Panc1 (cell line): ENCODE measurements at regions not wholly inside any gene's neighbourhood (a gene's known extent, or its start where the extent isn't known, plus 50 kb on each side); places are given as distances from the start of the nearest gene placed in this dataset.

Experiments used
- ATAC-seq: fragments of 200-7000 bp; cut with Tn5 transposase; 2 replicates; pipeline ENCODE4 v1.9.1; 2020; ENCODE audit warnings: mild to moderate bottlenecking, moderate library complexity
- BruUV-seq: library from RNA; stranded (reverse); fragments of 400-500 nt; replicated peaks from 2 replicates; lab custom pipeline; 2021; lab: Mats Ljungman, UMichigan
- CTCF ChIA-PET: fragments of 300-600 bp; sonication (Branson Sonifier 250); formaldehyde crosslinking; loops from one replicate; lab custom pipeline; 2022; ENCODE audit warnings: antibody characterized with exemption; lab: Charles Lee
- POLR2A ChIA-PET: fragments of 300-600 bp; sonication (Branson Sonifier 250); formaldehyde crosslinking; loops from one replicate; lab custom pipeline; 2022; ENCODE audit warnings: antibody characterized with exemption; lab: Charles Lee
- DNase-seq: peaks from one replicate; pipeline ENCODE4 v3.0.0-alpha.2; 2010; ENCODE audit warnings: low read depth, low spot score
- H3K27ac ChIP-seq: 2 replicates; pipeline ENCODE4 v1.5.1; 2011; ENCODE audit warnings: mild to moderate bottlenecking, low read length, inconsistent platforms
- H3K27me3 ChIP-seq: fragments of 200-500 bp; sonication (Bioruptor generic); 2 replicates; pipeline ENCODE4 v1.6.0; 2014; ENCODE audit warnings: low read length, inconsistent platforms; ENCODE audit not compliant: control insufficient read depth, insufficient read depth
- H3K36me3 ChIP-seq: fragments of 200-500 bp; sonication (Bioruptor generic); 2 replicates; pipeline ENCODE4 v1.5.1; 2014; ENCODE audit warnings: inconsistent platforms, mild to moderate bottlenecking, low read length, moderate library complexity; ENCODE audit not compliant: control insufficient read depth, insufficient read depth
- H3K4me1 ChIP-seq: 2 replicates; pipeline ENCODE4 v1.5.1; 2011; ENCODE audit warnings: inconsistent platforms, mild to moderate bottlenecking, low read length, moderate library complexity; ENCODE audit not compliant: control insufficient read depth, insufficient read depth
- H3K4me3 ChIP-seq, 2 experiments: 2 replicates each; pipeline ENCODE4 v1.5.1; 2011 to 2012; ENCODE audit warnings: low read depth in 2 of 2, low read length in 2 of 2, mild to moderate bottlenecking in 2 of 2, inconsistent platforms in 1 of 2, moderate library complexity in 1 of 2
- H3K9me3 ChIP-seq: fragments of 200-500 bp; sonication (Bioruptor generic); 2 replicates; pipeline ENCODE4 v1.5.1; 2014; ENCODE audit warnings: low read depth, mild to moderate bottlenecking, inconsistent platforms, low read length, moderate library complexity; ENCODE audit not compliant: control insufficient read depth, insufficient read depth
- POLR2AphosphoS5 ChIP-seq: IDR thresholded peaks from 2 replicates; pipeline ENCODE4 v1.6.1; 2012; ENCODE audit warnings: mild to moderate bottlenecking, low read depth, low read length, moderate library complexity
- SIN3A ChIP-seq: IDR thresholded peaks from 2 replicates; pipeline ENCODE4 v1.6.1; 2012; ENCODE audit warnings: low read depth, mild to moderate bottlenecking, low read length, moderate library complexity, borderline replicate concordance; ENCODE audit not compliant: insufficient read depth
- TCF7L2 ChIP-seq: IDR thresholded peaks from 2 replicates; pipeline ENCODE4 v1.6.1; 2011; ENCODE audit warnings: mild to moderate bottlenecking, low read depth, low read length, inconsistent platforms
- in situ Hi-C: cut with HindIII; loops from 2 replicates; pipeline ENCODE4 v1.10.0; 2016; ENCODE audit warnings: low sequenced_read_pairs, low pct_unique_long_range_greater_than_20kb
- intact Hi-C: fragments of 100-400 bp; cut with micrococcal nuclease; formaldehyde crosslinking; loops from one replicate; pipeline ENCODE4 v1.10.0; 2022; ENCODE audit not compliant: unreplicated experiment
- TF ChIP-seq, protein P1 (sequence below): fragments of 450-650 bp; IDR thresholded peaks from 2 replicates; pipeline ENCODE4 v1.5.1; 2017; ENCODE audit warnings: mild to moderate bottlenecking
- TF ChIP-seq, protein P2 (sequence below), 2 experiments: IDR thresholded peaks; 2 replicates each; pipeline ENCODE4 v1.6.1; 2011 to 2012; ENCODE audit warnings: low read depth in 2 of 2, control low read depth in 1 of 2, low read length in 1 of 2, mild to moderate bottlenecking in 1 of 2, moderate library complexity in 1 of 2; ENCODE audit not compliant: insufficient read depth in 1 of 2

DNA sequence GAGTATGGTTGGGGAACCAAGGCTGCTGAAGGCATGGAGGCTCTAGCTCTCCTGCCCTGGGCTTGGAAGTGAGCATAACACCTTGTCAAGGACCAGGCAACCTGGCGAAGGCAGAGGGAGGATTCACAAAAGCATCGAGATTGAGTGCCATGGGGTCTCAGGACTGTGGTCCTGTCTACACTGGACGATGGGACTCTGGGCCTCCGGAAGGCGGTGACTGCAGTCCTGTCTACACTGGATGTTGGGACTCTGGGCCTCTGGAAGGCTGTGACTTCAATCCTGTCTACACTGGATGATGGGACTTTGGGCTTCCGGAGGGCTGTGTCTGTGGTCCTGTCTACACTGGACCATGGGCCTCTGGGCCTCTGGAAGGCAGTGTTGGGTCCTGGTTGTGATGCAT, 290.4 kb downstream of the TEX29 start:
- TF ChIP-seq, protein P1, sequence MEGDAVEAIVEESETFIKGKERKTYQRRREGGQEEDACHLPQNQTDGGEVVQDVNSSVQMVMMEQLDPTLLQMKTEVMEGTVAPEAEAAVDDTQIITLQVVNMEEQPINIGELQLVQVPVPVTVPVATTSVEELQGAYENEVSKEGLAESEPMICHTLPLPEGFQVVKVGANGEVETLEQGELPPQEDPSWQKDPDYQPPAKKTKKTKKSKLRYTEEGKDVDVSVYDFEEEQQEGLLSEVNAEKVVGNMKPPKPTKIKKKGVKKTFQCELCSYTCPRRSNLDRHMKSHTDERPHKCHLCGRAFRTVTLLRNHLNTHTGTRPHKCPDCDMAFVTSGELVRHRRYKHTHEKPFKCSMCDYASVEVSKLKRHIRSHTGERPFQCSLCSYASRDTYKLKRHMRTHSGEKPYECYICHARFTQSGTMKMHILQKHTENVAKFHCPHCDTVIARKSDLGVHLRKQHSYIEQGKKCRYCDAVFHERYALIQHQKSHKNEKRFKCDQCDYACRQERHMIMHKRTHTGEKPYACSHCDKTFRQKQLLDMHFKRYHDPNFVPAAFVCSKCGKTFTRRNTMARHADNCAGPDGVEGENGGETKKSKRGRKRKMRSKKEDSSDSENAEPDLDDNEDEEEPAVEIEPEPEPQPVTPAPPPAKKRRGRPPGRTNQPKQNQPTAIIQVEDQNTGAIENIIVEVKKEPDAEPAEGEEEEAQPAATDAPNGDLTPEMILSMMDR, result no peak
- TF ChIP-seq POLR2AphosphoS5 (no peak), TCF7L2 (no peak), SIN3A (no peak)
- TF ChIP-seq, protein P2, sequence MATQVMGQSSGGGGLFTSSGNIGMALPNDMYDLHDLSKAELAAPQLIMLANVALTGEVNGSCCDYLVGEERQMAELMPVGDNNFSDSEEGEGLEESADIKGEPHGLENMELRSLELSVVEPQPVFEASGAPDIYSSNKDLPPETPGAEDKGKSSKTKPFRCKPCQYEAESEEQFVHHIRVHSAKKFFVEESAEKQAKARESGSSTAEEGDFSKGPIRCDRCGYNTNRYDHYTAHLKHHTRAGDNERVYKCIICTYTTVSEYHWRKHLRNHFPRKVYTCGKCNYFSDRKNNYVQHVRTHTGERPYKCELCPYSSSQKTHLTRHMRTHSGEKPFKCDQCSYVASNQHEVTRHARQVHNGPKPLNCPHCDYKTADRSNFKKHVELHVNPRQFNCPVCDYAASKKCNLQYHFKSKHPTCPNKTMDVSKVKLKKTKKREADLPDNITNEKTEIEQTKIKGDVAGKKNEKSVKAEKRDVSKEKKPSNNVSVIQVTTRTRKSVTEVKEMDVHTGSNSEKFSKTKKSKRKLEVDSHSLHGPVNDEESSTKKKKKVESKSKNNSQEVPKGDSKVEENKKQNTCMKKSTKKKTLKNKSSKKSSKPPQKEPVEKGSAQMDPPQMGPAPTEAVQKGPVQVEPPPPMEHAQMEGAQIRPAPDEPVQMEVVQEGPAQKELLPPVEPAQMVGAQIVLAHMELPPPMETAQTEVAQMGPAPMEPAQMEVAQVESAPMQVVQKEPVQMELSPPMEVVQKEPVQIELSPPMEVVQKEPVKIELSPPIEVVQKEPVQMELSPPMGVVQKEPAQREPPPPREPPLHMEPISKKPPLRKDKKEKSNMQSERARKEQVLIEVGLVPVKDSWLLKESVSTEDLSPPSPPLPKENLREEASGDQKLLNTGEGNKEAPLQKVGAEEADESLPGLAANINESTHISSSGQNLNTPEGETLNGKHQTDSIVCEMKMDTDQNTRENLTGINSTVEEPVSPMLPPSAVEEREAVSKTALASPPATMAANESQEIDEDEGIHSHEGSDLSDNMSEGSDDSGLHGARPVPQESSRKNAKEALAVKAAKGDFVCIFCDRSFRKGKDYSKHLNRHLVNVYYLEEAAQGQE (IDR thresholded peaks at IDR 0.05; ENCODE audit: insufficient read depth in 1 of 2, low read depth in 2 of 2, low read length in 1 of 2), result no peak
- Histone ChIP-seq H3K4me1 (no peaks in the 10 kb centered on the region), H3K4me3 (no peak overlapping the region), H3K27me3 (no peaks in the 10 kb centered on the region; the same call in 1 of the 2 replicates), H3K36me3 (no peaks in the 10 kb centered on the region), H3K9me3 (no peaks in the 10 kb centered on the region), H3K27ac (no peak overlapping the region)
- in situ Hi-C loops (no loop called here), intact Hi-C loops (no loop called here)
- DNase-seq, result no peak
- no peak for ATAC-seq
- POLR2A ChIA-PET, result no interaction called here
- CTCF ChIA-PET, result no interaction called here
- no TSS peak for BruUV-seq

DNA sequence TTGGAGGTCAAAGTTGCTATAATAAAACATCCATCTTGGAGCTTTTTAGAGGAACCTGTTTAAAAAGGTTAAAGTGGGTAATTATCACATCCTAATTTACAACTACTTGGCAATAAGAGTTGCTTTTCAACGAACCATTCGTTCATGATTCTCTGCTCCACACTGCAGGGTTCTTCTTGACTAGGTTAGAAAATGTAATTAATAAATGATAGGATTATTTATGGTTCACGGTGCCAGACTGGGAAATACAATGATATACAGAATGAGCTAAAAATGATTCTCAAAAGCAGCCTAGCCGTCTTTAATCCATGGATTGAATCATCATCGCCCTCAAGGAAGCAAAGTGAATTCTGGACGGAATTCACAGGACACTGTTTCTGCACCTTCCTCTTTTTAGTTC, 291.2 kb downstream of the TEX29 start:
- Histone ChIP-seq H3K4me3 (no peak overlapping the region), H3K9me3 (no peaks in the 10 kb centered on the region), H3K27ac (no peak overlapping the region), H3K36me3 (no peaks in the 10 kb centered on the region), H3K4me1 (no peaks in the 10 kb centered on the region), H3K27me3 (no peaks in the 10 kb centered on the region; the same call in 1 of the 2 replicates)
- in situ Hi-C loops, result no loop called here
- intact Hi-C loops, result no loop called here
- BruUV-seq, result no TSS peak
- ChIA-PET POLR2A (no interaction called here), CTCF (no interaction called here)
- DNase-seq, result no peak
- TF ChIP-seq, protein P1, result no peak
- TF ChIP-seq, protein P2 (IDR thresholded peaks at IDR 0.05; ENCODE audit: insufficient read depth in 1 of 2, low read depth in 2 of 2, low read length in 1 of 2), result no peak
- TF ChIP-seq POLR2AphosphoS5 (no peak), TCF7L2 (no peak), SIN3A (no peak)
- ATAC-seq, result no peak
